ENCODE measurements at regions not wholly inside any gene's neighbourhood (a gene's known extent, or its start where the extent isn't known, plus 50 kb on each side); places are given as distances from the start of the nearest gene placed in this dataset.

DNA sequence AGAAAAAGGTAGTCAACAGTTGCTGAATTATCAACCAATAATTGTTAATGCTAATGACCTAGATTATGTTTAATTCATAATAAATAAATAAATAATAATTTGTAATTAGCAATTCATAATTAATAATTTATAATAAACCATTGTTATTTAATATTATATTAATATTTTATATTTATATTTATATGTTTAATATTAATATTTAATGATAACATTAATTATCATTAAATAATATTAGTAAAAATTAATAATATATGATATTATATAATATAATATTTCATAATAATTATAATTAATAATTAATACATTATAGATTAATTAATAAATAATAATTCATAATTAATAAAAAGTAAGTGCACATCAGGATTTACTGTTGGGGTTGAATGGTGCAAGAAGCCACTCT is 389.4 kb upstream of the RGPD4 start:
- no peaks in the 10 kb centered on the region for H3K27me3 ChIP-seq
- in situ Hi-C loops (cut with MboI; ENCODE audit: low sequenced_read_pairs in 4 of 4): no loop called here
- no peak for ATAC-seq
- H3K36me3 ChIP-seq: no peaks in the 10 kb centered on the region
- no peak overlapping the region for H3K27ac ChIP-seq
- no peak for DNase-seq
- intact Hi-C loops (cut with DNase I; ENCODE audit: low total_unique reads): no loop called here
- H3K4me3 ChIP-seq: no peak overlapping the region
- H3K4me1 ChIP-seq: no peaks in the 10 kb centered on the region
- H3K9me3 ChIP-seq: no peaks in the 10 kb centered on the region
- no peak for TF ChIP-seq POLR2A (IDR thresholded peaks at IDR 0.05)
- TF ChIP-seq, protein P1, sequence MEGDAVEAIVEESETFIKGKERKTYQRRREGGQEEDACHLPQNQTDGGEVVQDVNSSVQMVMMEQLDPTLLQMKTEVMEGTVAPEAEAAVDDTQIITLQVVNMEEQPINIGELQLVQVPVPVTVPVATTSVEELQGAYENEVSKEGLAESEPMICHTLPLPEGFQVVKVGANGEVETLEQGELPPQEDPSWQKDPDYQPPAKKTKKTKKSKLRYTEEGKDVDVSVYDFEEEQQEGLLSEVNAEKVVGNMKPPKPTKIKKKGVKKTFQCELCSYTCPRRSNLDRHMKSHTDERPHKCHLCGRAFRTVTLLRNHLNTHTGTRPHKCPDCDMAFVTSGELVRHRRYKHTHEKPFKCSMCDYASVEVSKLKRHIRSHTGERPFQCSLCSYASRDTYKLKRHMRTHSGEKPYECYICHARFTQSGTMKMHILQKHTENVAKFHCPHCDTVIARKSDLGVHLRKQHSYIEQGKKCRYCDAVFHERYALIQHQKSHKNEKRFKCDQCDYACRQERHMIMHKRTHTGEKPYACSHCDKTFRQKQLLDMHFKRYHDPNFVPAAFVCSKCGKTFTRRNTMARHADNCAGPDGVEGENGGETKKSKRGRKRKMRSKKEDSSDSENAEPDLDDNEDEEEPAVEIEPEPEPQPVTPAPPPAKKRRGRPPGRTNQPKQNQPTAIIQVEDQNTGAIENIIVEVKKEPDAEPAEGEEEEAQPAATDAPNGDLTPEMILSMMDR (IDR thresholded peaks at IDR 0.05 in 4 of 5, conservative IDR thresholded peaks at IDR 0.05 in 1 of 5): no peak

DNA sequence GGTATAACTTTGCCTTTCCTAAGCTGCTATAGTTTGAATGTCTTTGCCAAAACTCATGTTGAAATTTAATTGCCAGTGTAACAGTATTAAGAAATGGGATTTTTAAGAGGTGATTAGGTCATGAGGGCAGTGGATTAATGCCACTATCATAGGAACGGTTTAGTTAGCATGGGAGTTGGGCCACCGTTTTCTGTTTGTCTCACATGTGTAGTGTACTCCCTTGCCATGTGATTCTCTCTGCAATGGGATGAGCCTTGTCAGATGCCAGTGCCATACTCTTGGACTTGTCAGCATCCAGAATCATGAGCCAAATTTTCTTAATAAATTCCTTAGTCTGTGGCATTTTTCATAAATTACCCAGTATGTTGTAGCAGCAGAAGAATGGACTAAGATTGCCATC is 388.9 kb upstream of the RGPD4 start:
- TF ChIP-seq, protein P1 (IDR thresholded peaks at IDR 0.05 in 4 of 5, conservative IDR thresholded peaks at IDR 0.05 in 1 of 5): no peak
- no peak for TF ChIP-seq POLR2A (IDR thresholded peaks at IDR 0.05)
- intact Hi-C loops (cut with DNase I; ENCODE audit: low total_unique reads) (no loop called here), in situ Hi-C loops (cut with MboI; ENCODE audit: low sequenced_read_pairs in 4 of 4) (no loop called here)
- no peaks in the 10 kb centered on the region for H3K36me3 ChIP-seq
- ATAC-seq (no peak), DNase-seq (no peak)
- H3K4me1 ChIP-seq: no peaks in the 10 kb centered on the region
- H3K4me3 ChIP-seq: no peak overlapping the region
- no peaks in the 10 kb centered on the region for H3K27me3 ChIP-seq
- H3K9me3 ChIP-seq: no peaks in the 10 kb centered on the region
- H3K27ac ChIP-seq: no peak overlapping the region

DNA sequence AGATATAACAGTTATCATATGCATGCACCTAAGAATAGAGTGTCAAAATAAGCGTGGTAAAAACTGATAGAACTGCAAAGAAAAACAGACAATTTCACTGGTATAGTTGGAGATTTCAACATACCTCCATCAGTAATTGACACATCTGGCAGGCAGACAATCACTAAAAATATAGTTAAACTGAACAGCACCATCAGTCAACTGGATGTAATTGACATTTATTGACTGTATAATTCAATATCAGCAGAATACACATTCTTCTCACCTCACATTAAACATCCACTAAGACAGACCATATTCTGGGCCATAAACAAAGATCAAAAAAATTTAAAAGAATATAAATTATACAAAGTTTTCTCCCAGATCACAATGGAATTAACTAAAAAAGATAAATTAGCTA is 378.5 kb upstream of the RGPD4 start:
- Histone ChIP-seq H3K9me3 (no peaks in the 10 kb centered on the region), H3K36me3 (no peaks in the 10 kb centered on the region), H3K27me3 (no peaks in the 10 kb centered on the region), H3K4me3 (no peak overlapping the region), H3K27ac (no peak overlapping the region), H3K4me1 (no peaks in the 10 kb centered on the region)
- DNase-seq: no peak
- in situ Hi-C loops (cut with MboI; ENCODE audit: low sequenced_read_pairs in 4 of 4) (no loop called here), intact Hi-C loops (cut with DNase I; ENCODE audit: low total_unique reads) (no loop called here)
- ATAC-seq: no peak
- TF ChIP-seq, protein P1 (IDR thresholded peaks at IDR 0.05 in 4 of 5, conservative IDR thresholded peaks at IDR 0.05 in 1 of 5): no peak
- TF ChIP-seq POLR2A (IDR thresholded peaks at IDR 0.05): no peak

DNA sequence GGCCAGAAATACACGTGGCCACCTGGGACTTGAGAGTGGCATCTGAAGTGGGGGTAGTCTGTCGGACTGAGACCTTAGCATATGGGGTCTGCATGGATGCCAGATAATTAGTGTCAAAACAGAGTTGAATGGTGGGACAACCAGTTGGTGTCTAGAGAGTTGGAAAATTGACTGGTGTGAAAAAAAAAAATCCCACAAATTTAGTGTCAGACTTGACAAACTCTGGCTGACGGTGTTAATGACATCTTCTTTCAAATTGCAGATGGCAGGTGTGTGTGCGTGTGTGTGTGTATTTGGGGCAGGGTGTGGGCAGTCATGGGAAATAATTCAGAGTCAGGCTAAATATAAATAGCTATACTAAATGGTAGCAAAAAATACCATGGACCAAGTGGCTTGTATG is 365.4 kb upstream of the RGPD4 start:
- intact Hi-C loops (cut with DNase I; ENCODE audit: low total_unique reads) (no loop called here), in situ Hi-C loops (cut with MboI; ENCODE audit: low sequenced_read_pairs in 4 of 4) (no loop called here)
- Histone ChIP-seq H3K36me3 (no peaks in the 10 kb centered on the region), H3K4me1 (no peaks in the 10 kb centered on the region), H3K27ac (no peak overlapping the region), H3K9me3 (no peaks in the 10 kb centered on the region), H3K4me3 (no peak overlapping the region), H3K27me3 (no peaks in the 10 kb centered on the region)
- ATAC-seq (no peak), DNase-seq (no peak)
- no peak for TF ChIP-seq POLR2A (IDR thresholded peaks at IDR 0.05)
- TF ChIP-seq, protein P1 (IDR thresholded peaks at IDR 0.05 in 4 of 5, conservative IDR thresholded peaks at IDR 0.05 in 1 of 5): no peak

DNA sequence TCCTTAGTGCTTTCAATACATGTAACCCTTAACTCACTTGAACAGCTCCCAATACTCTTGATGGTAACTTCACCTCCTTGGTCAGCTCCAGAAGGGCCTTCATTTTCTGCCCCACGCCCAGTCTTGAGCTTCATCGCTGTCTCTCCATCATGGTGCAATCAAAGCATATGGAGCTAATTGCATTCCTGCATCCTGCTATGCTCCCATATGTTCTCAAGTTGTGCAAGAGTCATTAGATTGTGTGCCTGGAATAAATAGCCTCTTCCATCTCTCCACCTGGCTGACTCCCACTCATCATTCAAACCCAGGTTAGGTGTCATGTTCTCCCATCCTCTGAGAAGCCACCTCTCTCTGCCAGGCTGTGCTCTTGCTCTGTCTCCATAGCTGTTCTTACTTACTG is 364.5 kb upstream of the RGPD4 start:
- in situ Hi-C loops (cut with MboI; ENCODE audit: low sequenced_read_pairs in 4 of 4): no loop called here
- no peak overlapping the region for H3K27ac ChIP-seq
- no peaks in the 10 kb centered on the region for H3K27me3 ChIP-seq
- intact Hi-C loops (cut with DNase I; ENCODE audit: low total_unique reads): no loop called here
- no peaks in the 10 kb centered on the region for H3K4me1 ChIP-seq
- no peak overlapping the region for H3K4me3 ChIP-seq
- no peak for ATAC-seq
- DNase-seq: no peak
- TF ChIP-seq POLR2A (IDR thresholded peaks at IDR 0.05): no peak
- TF ChIP-seq, protein P1 (IDR thresholded peaks at IDR 0.05 in 4 of 5, conservative IDR thresholded peaks at IDR 0.05 in 1 of 5): no peak
- no peaks in the 10 kb centered on the region for H3K9me3 ChIP-seq
- no peaks in the 10 kb centered on the region for H3K36me3 ChIP-seq

Measured in gastrocnemius medialis (tissue), 4 donors.